Smooth muscle cell (in vitro differentiated cells): ENCODE measurements at regions not wholly inside any gene's neighbourhood (a gene's known extent, or its start where the extent isn't known, plus 50 kb on each side); places are given as distances from the start of the nearest gene placed in this dataset.

Experiments used
- DNase-seq: peaks from one replicate; lab custom pipeline; 2025; ENCODE audit not compliant: unreplicated experiment; lab: John Stamatoyannopoulos, UW
- H2AFZ ChIP-seq: fragments of 200-600 bp; sonication (generic); 2 replicates; pipeline ENCODE4 v1.6.0; 2016; ENCODE audit warnings: antibody characterized with exemption, low read depth, mild to moderate bottlenecking
- H3F3A ChIP-seq: fragments of 200-600 bp; sonication (generic); 2 replicates; pipeline ENCODE4 v1.6.0; 2017; ENCODE audit warnings: antibody characterized with exemption, low read depth
- H3K27ac ChIP-seq: fragments of 200-600 bp; sonication (generic); 2 replicates; pipeline ENCODE4 v1.5.1; 2016; ENCODE audit warnings: low read depth, mild to moderate bottlenecking
- H3K27me3 ChIP-seq: fragments of 200-600 bp; sonication (generic); 2 replicates; pipeline ENCODE4 v1.6.1; 2016; ENCODE audit warnings: low read depth, mild to moderate bottlenecking
- H3K36me3 ChIP-seq: fragments of 200-600 bp; sonication (generic); 2 replicates; pipeline ENCODE4 v1.5.1; 2016; ENCODE audit warnings: low read depth
- H3K4me1 ChIP-seq: fragments of 200-600 bp; sonication (generic); 2 replicates; pipeline ENCODE4 v1.5.1; 2016; ENCODE audit warnings: low read depth
- H3K4me2 ChIP-seq: fragments of 200-600 bp; sonication (generic); 2 replicates; pipeline ENCODE4 v1.6.0; 2016; ENCODE audit warnings: mild to moderate bottlenecking
- H3K4me3 ChIP-seq: fragments of 200-600 bp; sonication (generic); 2 replicates; pipeline ENCODE4 v1.5.1; 2016; ENCODE audit warnings: mild to moderate bottlenecking
- H3K79me2 ChIP-seq: fragments of 200-600 bp; sonication (generic); 2 replicates; pipeline ENCODE4 v1.6.0; 2016; ENCODE audit warnings: low read depth, mild to moderate bottlenecking
- H3K9ac ChIP-seq: fragments of 200-600 bp; sonication (generic); 2 replicates; pipeline ENCODE4 v1.6.0; 2016; ENCODE audit warnings: low read depth
- H3K9me3 ChIP-seq: fragments of 200-600 bp; sonication (generic); replicated peaks from 2 replicates; pipeline ENCODE4 v1.5.1; 2016; ENCODE audit warnings: low read depth
- H4K20me1 ChIP-seq: fragments of 200-600 bp; sonication (generic); 2 replicates; pipeline ENCODE4 v1.6.0; 2016; ENCODE audit warnings: low read depth
- CTCF ChIP-seq: fragments of 200-600 bp; sonication (generic); IDR thresholded peaks from 2 replicates; pipeline ENCODE4 v1.5.1; 2017; ENCODE audit warnings: borderline replicate concordance, mild to moderate bottlenecking, antibody characterized with exemption; ENCODE audit not compliant: insufficient read depth, poor library complexity, severe bottlenecking
- WGBS: methylation state at CpG from one replicate; pipeline ENCODE4 v1.1.7; 2016; ENCODE audit warnings: low lambda C conversion rate; 5-methylcytosine and 5-hydroxymethylcytosine counted together

GRCh38 chr3:184459355-184459754, 79.5 kb downstream of the CHRD start:
- no peaks in the 10 kb centered on the region for H4K20me1 ChIP-seq
- no peak overlapping the region for H3K9ac ChIP-seq
- no peaks in the 10 kb centered on the region for H3K4me1 ChIP-seq
- no peak for TF ChIP-seq CTCF
- WGBS: 73% methylated on average over 4 of the region's 4 CpGs
- no peak for DNase-seq
- H3K36me3 ChIP-seq: no peaks in the 10 kb centered on the region
- H3K4me2 ChIP-seq: no peak overlapping the region
- no peak overlapping the region for H2AFZ ChIP-seq
- no peak overlapping the region for H3K27ac ChIP-seq
- H3K9me3 ChIP-seq: no peaks in the 10 kb centered on the region
- H3K79me2 ChIP-seq: no peaks in the 10 kb centered on the region
- H3F3A ChIP-seq: no peaks in the 10 kb centered on the region
- H3K4me3 ChIP-seq: no peak overlapping the region
- no peaks in the 10 kb centered on the region for H3K27me3 ChIP-seq

GRCh38 chr3:184460276-184460675, 80.4 kb downstream of the CHRD start:
- no peak overlapping the region for H3K27ac ChIP-seq

DNA sequence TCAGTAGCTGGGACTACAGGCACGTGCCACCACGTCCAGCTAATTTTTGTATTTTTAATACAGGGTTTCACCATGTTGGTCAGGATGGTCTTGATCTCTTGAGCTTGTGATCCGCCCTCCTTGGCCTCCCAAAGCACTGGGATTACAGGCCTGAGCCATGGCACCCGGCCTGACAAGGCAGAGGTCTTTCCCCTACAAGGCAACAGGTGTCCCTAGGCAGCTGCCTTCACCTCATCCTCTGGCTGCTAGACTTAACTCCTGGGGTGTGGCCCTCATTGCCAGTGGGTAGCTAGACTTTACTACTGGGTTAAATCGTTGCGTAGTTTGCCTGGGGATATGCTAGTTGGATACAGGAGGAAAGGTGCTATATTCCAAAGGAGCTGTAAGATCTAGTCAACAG, 81.4 kb downstream of the CHRD start:
- Histone ChIP-seq H4K20me1 (no peaks in the 10 kb centered on the region), H3K9me3 (no peaks in the 10 kb centered on the region), H3K27me3 (no peaks in the 10 kb centered on the region), H3K36me3 (no peaks in the 10 kb centered on the region), H3K79me2 (no peaks in the 10 kb centered on the region), H3K4me2 (no peak overlapping the region), H3K4me1 (peaks cover 5% of the 10 kb centered on the region), H3K9ac (no peak overlapping the region), H3F3A (no peaks in the 10 kb centered on the region), H3K4me3 (no peak overlapping the region), H3K27ac (no peak overlapping the region), H2AFZ (no peak overlapping the region)
- no peak for DNase-seq
- WGBS: 95% methylated on average over 6 of the region's 6 CpGs
- no peak for TF ChIP-seq CTCF

More at GRCh38 chr3:184460276-184460675, 80.4 kb downstream of the CHRD start:
- H3K36me3 ChIP-seq: no peaks in the 10 kb centered on the region
- H4K20me1 ChIP-seq: no peaks in the 10 kb centered on the region
- 88% methylated on average over 8 of the region's 8 CpGs for WGBS
- H3K4me2 ChIP-seq: no peak overlapping the region
- no peak overlapping the region for H3K4me3 ChIP-seq
- no peak for TF ChIP-seq CTCF
- no peaks in the 10 kb centered on the region for H3K9me3 ChIP-seq
- H3K79me2 ChIP-seq: no peaks in the 10 kb centered on the region
- H3K4me1 ChIP-seq: peaks cover under 1% of the 10 kb centered on the region
- no peak for DNase-seq
- no peaks in the 10 kb centered on the region for H3K27me3 ChIP-seq
- H3K9ac ChIP-seq: no peak overlapping the region
- H2AFZ ChIP-seq: no peak overlapping the region
- H3F3A ChIP-seq: no peaks in the 10 kb centered on the region

- TF ChIP-seq CTCF: no peak
- no peaks in the 10 kb centered on the region for H3K9me3 ChIP-seq
- H3K27ac ChIP-seq: peak overlapping the region; percentile 17
- no peaks in the 10 kb centered on the region for H3K36me3 ChIP-seq
- WGBS: 94% methylated on average over 5 of the region's 5 CpGs
- no peak overlapping the region for H3K9ac ChIP-seq
- peaks cover 5% of the 10 kb centered on the region for H3K4me1 ChIP-seq
- H3K4me2 ChIP-seq: peak overlapping the region; percentile 47
- DNase-seq: no peak
- H3F3A ChIP-seq: no peaks in the 10 kb centered on the region
- no peak overlapping the region for H3K4me3 ChIP-seq
- no peaks in the 10 kb centered on the region for H3K27me3 ChIP-seq
- H3K79me2 ChIP-seq: no peaks in the 10 kb centered on the region
- no peaks in the 10 kb centered on the region for H4K20me1 ChIP-seq
- no peak overlapping the region for H2AFZ ChIP-seq
These were observed 86.1 kb downstream of the CHRD start for GRCh38 chr3:184465883-184466412.
